ENCODE measurements at regions not wholly inside any gene's neighbourhood (a gene's known extent, or its start where the extent isn't known, plus 50 kb on each side); places are given as distances from the start of the nearest gene placed in this dataset.

DNA sequence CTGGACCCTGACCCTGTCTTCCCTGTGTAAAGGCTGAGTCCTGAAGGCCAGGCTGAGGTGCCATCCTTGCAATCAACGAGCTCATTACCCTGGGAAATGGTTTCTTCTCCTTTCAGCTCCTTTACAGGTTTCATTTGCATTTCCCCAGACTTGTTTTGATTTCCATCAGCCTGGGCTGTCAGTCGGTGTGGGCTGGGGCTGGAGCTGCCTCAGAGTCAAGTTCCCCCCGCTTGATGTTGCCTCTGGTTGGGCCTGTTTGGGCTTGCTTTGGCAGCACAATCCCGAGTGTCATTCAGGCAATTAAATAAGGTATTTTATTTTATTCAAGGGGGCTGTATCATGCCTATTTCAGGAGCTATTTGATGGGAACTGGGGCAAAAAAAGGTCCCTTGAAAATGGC, 424.9 kb downstream of the INSC start:
- no peak for DNase-seq (ENCODE audit: low read depth in 2 of 2)

DNA sequence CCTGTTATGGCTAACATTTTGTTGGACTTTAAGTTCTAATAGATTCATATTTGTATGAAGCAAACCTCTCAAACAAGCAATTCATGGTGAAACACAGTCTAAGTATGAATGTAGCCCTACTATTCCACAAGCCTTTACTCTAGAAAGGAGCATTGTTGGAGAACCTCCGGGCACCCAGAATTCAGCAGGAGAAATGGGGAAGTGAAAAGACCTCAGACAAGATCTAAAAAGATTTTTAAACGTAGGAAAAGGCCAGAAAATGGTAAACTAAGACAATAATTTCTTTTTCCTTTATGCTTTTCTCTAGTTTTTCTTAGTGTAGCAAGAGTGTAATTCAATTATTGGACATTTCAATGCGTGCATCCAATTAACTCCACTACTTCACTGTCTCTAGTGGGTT, 426.4 kb downstream of the INSC start:
- DNase-seq (ENCODE audit: low read depth in 2 of 2), result no peak

- DNase-seq (ENCODE audit: low read depth in 2 of 2), result no peak
Measured at GRCh38 chr11:15544353-15544752, 429.6 kb downstream of the INSC start.

- no peak for DNase-seq (ENCODE audit: low read depth in 2 of 2)
Measured at GRCh38 chr11:15547685-15548084, 433.0 kb downstream of the INSC start.

GRCh38 chr11:15551901-15552851, 437.5 kb downstream of the INSC start:
- DNase-seq (ENCODE audit: low read depth in 2 of 2), result no peak

- DNase-seq (ENCODE audit: low read depth in 2 of 2), result no peak
Measured at GRCh38 chr11:15555161-15555560, 440.4 kb downstream of the INSC start.

GRCh38 chr11:15557457-15558230, 442.9 kb downstream of the INSC start:
- DNase-seq (ENCODE audit: low read depth in 2 of 2), result no peak

- DNase-seq (ENCODE audit: low read depth in 2 of 2), result no peak
Measured at GRCh38 chr11:15558513-15559181, 443.9 kb downstream of the INSC start.

DNA sequence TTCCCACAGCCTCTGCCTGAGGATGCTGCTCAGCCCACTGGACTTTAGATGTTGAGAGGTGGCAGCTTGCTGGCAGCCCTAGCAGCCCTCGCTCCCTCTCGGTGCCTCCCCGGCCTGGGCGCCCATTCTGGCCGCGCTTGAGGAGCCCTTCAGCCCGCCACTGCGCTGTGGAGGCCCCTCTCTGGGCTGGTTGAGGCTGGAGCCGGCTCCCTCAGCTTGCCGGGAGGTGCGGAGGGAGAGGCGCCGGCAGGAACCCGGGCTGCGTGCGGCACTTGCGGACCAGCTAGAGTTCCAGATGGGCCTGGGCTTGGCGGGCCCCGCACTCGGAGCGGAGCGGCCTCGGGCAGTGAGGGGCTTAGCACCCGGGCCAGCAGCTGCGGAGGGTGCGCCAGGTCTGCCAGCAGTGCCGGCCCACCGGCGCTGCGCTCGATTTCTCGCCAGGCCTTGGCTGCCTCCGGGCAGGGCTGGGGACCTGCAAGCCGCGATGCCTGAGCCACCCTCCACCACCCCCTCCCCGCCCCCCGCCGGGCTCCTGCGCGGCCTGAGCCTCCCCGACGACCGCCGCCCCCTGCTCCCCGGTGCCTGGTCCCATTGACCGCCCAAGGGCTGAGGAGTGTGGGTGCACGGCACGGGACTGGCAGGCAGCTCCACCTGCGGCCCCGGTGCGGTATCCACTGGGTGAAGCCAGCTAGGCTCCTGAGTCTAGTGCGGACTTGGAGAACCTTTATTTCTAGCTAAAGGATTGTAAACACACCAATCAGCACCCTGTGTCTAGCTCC, 446.2 kb downstream of the INSC start:
- no peak for DNase-seq (ENCODE audit: low read depth in 2 of 2)

DNA sequence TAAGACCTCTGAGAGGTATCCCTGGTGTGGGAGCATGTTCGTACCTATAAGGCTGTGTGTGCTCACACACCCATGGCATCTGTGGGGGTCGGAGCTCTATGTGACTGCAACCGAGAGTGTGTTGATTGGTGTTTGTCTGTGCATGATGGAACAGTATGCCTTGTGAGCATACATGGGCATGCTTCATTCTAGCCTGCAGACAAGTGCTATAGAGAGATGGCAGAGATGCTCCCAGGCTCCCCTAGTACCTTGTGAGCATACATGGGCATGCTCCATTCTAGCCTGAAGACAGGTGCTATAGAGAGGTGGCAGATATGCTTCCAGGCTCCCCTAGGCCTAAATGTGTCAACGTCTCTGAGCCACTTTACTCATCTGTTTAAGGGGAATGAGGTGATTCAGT, 447.5 kb downstream of the INSC start:
- no peak for DNase-seq (ENCODE audit: low read depth in 2 of 2)

DNA sequence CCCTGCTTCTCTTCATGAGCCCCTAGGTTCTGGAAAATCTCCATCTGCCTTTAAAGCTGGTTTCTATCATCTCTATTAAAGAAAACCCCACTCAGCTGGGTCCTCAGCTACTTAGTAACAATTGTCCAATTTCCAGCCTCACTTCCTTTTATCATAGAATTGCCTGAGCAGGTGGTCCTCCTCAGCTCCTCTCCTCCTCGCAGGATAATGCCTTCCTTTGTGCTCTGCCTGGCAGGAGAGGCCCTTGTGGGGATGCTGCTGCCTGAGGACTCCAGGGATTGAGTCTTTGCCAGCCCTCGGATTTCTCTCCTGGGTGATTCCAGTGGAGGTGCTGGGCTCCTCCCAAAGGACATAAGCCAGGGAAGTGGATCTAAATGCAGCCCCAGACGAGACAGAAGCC, 448.3 kb downstream of the INSC start:
- no peak for DNase-seq (ENCODE audit: low read depth in 2 of 2)

DNA sequence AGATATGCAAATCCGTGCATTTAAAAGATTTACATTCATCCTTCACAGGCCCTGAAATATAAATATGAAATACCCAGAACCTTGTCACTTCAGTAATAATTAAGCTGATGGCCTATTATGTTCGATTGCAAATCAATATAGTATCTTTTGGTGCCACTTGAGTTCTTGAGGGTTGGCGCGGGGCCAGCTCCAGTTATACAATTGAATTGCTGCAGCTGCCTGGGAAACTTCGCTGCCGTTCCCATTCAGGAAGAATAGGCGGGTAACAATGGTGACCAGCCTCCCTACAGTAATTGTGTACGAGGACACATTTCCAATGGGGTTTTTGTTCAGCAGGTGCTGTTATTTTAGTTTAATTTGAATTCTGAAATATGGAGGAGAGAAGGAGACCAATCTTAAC, 451.2 kb downstream of the INSC start:
- no peak for DNase-seq (ENCODE audit: low read depth in 2 of 2)

- no peak for DNase-seq (ENCODE audit: low read depth in 2 of 2)
Measured at GRCh38 chr11:15568440-15568839, 453.7 kb downstream of the INSC start.

DNA sequence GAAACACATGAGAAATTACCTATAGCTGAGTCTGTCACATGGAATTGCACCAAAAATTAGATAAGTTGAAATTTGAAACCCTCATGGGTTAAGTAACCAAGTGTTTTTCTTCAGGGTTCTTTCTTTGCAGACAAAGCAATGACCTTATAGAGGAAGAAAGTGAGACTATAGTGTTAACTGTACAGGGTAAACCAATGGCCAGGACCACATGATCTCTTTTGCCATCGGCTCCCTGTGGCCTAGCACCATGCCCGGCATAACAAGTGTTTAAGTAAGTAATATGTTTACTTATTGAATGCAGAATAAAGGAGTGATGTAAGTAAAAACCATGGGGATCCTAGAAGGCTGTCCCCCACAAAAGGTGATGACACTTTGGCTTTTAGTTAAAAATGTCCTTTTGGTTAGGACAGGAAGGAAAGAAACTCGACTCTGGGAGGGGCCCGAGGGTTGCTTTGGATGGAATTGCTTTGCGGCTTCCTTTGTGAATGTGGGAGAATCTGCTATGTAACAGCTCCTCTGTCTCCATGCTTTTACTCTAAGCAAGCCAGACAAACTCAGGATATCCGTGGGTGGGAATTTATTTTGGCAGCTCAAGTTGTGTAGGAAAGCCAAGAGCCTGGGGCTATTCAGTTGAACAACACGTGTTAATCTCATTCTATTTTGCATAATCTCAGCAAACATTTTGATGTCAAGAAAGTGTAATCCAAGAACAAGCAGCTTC, 454.7 kb downstream of the INSC start:
- no peak for DNase-seq (ENCODE audit: low read depth in 2 of 2)

DNA sequence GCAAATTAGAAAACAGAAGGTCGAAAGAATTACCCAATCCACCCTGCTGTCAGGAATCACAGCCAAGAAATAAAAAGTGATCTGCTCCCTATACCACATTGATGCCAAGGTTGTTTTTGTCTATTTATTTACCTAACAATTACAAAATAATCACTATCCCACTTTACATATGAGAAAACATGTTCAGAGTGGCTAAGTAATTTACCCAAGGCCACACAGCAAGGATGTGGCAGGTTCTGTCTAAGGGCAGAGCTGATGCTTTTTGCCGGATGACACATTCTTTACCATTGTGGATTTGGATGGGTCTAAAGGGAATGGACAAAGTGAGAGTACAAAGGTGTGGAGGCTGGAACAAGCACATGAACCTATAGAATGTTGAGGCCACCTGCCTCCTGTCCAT, 460.7 kb downstream of the INSC start:
- DNase-seq (ENCODE audit: low read depth in 2 of 2), result no peak

- no peak for DNase-seq (ENCODE audit: low read depth in 2 of 2)
Measured at GRCh38 chr11:15576769-15577168, 462.0 kb downstream of the INSC start.

DNA sequence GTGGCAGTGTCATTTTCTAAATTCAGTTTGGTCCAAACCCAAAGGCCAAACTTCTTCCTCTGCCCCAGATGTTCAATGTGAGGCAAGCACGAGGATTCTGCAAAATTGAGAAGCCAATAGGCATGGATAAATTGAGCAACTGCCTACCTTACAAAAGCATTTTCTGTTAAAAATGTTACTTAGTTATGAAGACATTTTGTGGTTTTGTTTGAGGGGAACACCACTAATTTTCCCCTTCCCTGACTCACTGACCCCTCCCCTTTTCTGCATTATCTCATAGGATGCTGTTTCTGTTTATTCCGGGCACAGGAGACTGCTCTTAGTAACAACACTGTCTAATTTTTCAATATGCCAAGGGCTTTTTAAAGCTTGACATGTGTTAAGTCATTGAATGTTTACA, 462.8 kb downstream of the INSC start:
- DNase-seq (ENCODE audit: low read depth in 2 of 2), result no peak

DNA sequence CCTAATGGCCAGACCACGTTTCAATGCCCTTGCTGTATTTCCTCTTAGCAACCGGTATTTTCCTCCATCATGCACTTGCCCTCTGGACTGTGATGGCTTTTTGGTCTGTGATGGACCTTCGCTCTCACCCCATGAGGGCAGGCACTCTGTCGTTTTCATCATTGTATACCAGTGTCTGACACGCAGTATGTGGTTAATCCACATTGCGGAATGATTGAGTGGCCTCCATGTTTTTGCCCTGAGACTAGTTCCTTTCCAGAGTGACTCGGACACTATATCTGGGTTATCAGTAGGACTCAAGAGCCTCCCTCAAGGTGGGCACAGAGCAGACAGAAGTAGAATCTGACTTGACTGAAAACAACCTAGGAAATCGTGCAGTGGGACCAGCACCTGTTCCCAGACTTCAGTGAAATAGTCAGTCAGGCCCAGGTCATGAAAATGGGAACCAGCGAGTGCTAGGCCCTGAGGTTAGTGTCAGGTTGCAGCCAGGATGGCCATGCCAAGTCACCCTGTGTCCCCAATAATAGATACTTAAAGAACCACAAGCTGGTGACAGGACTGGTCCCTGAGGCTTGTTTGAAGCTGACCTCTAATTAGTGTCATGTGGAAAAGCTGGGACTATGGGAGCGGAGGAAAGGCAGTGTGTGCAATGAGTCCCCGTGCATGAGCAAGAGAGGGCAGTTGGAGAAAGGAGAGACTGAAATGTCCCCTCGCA, 464.7 kb downstream of the INSC start:
- DNase-seq (ENCODE audit: low read depth in 2 of 2), result no peak

- no peak for DNase-seq (ENCODE audit: low read depth in 2 of 2)
Measured at GRCh38 chr11:15580056-15580774, 465.5 kb downstream of the INSC start.

- no peak for DNase-seq (ENCODE audit: low read depth in 2 of 2)
Measured at GRCh38 chr11:15580775-15581095, 466.0 kb downstream of the INSC start.

Data from stimulated activated CD4-positive, alpha-beta T cell treated with anti-CD3 and anti-CD28 coated beads, Interleukin-12 subunit alpha, Interleukin-12 subunit beta, amount 100 ng/mL, for 24 hours (primary cell).